SJSA1 (cell line): ENCODE measurements at regions not wholly inside any gene's neighbourhood (a gene's known extent, or its start where the extent isn't known, plus 50 kb on each side); places are given as distances from the start of the nearest gene placed in this dataset.

Experiments
- DNase-seq, 2 experiments: peaks; one replicate each; pipeline ENCODE4 v3.0.0-alpha.2; 2015 to 2020; ENCODE audit warnings: low spot score in 2 of 2, low read depth in 1 of 2
- H3K27ac ChIP-seq: fragments of 250-450 bp; sonication (Bioruptor Pico); 2 replicates; pipeline ENCODE4 v1.5.1; 2020; ENCODE audit warnings: mild to moderate bottlenecking, moderate library complexity
- H3K27me3 ChIP-seq: fragments of 250-450 bp; sonication (Bioruptor Pico); replicated peaks from 2 replicates; pipeline ENCODE4 v1.5.1; 2020; ENCODE audit warnings: mild to moderate bottlenecking, moderate library complexity
- H3K36me3 ChIP-seq: fragments of 250-450 bp; sonication (Bioruptor Pico); 2 replicates; pipeline ENCODE4 v1.5.1; 2020; ENCODE audit warnings: mild to moderate bottlenecking
- H3K4me1 ChIP-seq: fragments of 250-450 bp; sonication (Bioruptor Pico); replicated peaks from 2 replicates; pipeline ENCODE4 v1.6.1; 2021; ENCODE audit warnings: mild to moderate bottlenecking
- H3K4me3 ChIP-seq: fragments of 250-450 bp; sonication (Bioruptor Pico); 2 replicates; pipeline ENCODE4 v1.5.1; 2020; ENCODE audit warnings: mild to moderate bottlenecking
- H3K9me3 ChIP-seq: fragments of 250-450 bp; sonication (Bioruptor Pico); replicated peaks from 2 replicates; pipeline ENCODE4 v1.5.1; 2020; ENCODE audit warnings: mild to moderate bottlenecking

GRCh38 chr22:44411226-44412135 is 86.6 kb downstream of the RTL6 start:
- Histone ChIP-seq H3K27ac (no peak overlapping the region), H3K9me3 (peaks cover 5% of the 10 kb centered on the region; the same call in 1 of the 2 replicates), H3K27me3 (no peaks in the 10 kb centered on the region), H3K4me3 (no peak overlapping the region), H3K36me3 (no peaks in the 10 kb centered on the region), H3K4me1 (no peaks in the 10 kb centered on the region)
- DNase-seq: no peak

GRCh38 chr22:44410451-44410991 is 87.5 kb downstream of the RTL6 start:
- Histone ChIP-seq H3K27me3 (no peaks in the 10 kb centered on the region), H3K27ac (no peak overlapping the region), H3K36me3 (no peaks in the 10 kb centered on the region), H3K4me1 (no peaks in the 10 kb centered on the region), H3K4me3 (no peak overlapping the region), H3K9me3 (no peaks in the 10 kb centered on the region)
- DNase-seq: no peak

- Histone ChIP-seq H3K27ac (no peak overlapping the region), H3K4me1 (no peaks in the 10 kb centered on the region), H3K36me3 (no peaks in the 10 kb centered on the region), H3K9me3 (no peaks in the 10 kb centered on the region), H3K4me3 (no peak overlapping the region), H3K27me3 (no peaks in the 10 kb centered on the region)
- DNase-seq: no peak
These were observed 88.1 kb downstream of the RTL6 start for GRCh38 chr22:44409974-44410316.

- no peak for DNase-seq
- no peaks in the 10 kb centered on the region for H3K27me3 ChIP-seq
- no peak overlapping the region for H3K4me3 ChIP-seq
- no peaks in the 10 kb centered on the region for H3K9me3 ChIP-seq
- H3K4me1 ChIP-seq: no peaks in the 10 kb centered on the region
- no peak overlapping the region for H3K27ac ChIP-seq
- H3K36me3 ChIP-seq: no peaks in the 10 kb centered on the region
These were observed 88.6 kb downstream of the RTL6 start for GRCh38 chr22:44409211-44409973.

GRCh38 chr22:44408829-44409192 is 89.2 kb downstream of the RTL6 start:
- Histone ChIP-seq H3K4me3 (no peak overlapping the region), H3K27ac (no peak overlapping the region), H3K27me3 (no peaks in the 10 kb centered on the region), H3K4me1 (no peaks in the 10 kb centered on the region; the same call in 1 of the 2 replicates), H3K36me3 (no peaks in the 10 kb centered on the region), H3K9me3 (no peaks in the 10 kb centered on the region)
- no peak for DNase-seq

- DNase-seq: no peak
- H3K9me3 ChIP-seq: no peaks in the 10 kb centered on the region
These were observed 89.8 kb downstream of the RTL6 start for GRCh38 chr22:44407987-44408828.

GRCh38 chr22:44407171-44407986 is 90.7 kb downstream of the RTL6 start:
- Histone ChIP-seq H3K9me3 (no peaks in the 10 kb centered on the region), H3K27ac (no peak overlapping the region), H3K27me3 (no peaks in the 10 kb centered on the region), H3K4me3 (no peak overlapping the region), H3K36me3 (no peaks in the 10 kb centered on the region), H3K4me1 (no peaks in the 10 kb centered on the region; the same call in 1 of the 2 replicates)
- no peak for DNase-seq

More at GRCh38 chr22:44407987-44408828, 89.8 kb downstream of the RTL6 start:
- Histone ChIP-seq H3K4me3 (no peak overlapping the region), H3K27me3 (no peaks in the 10 kb centered on the region), H3K4me1 (no peaks in the 10 kb centered on the region; the same call in 1 of the 2 replicates), H3K27ac (no peak overlapping the region), H3K36me3 (no peaks in the 10 kb centered on the region)

- no peaks in the 10 kb centered on the region for H3K9me3 ChIP-seq
- no peak for DNase-seq
- no peak overlapping the region for H3K27ac ChIP-seq
- no peak overlapping the region for H3K4me3 ChIP-seq
- no peaks in the 10 kb centered on the region for H3K27me3 ChIP-seq
- no peaks in the 10 kb centered on the region; the same call in 1 of the 2 replicates for H3K4me1 ChIP-seq
- no peaks in the 10 kb centered on the region for H3K36me3 ChIP-seq
These were observed 91.5 kb downstream of the RTL6 start for GRCh38 chr22:44406341-44407170.

GRCh38 chr22:44405661-44406060 is 92.4 kb downstream of the RTL6 start:
- Histone ChIP-seq H3K36me3 (no peaks in the 10 kb centered on the region), H3K9me3 (no peaks in the 10 kb centered on the region), H3K4me1 (no peaks in the 10 kb centered on the region; the same call in 1 of the 2 replicates), H3K27me3 (no peaks in the 10 kb centered on the region), H3K4me3 (no peak overlapping the region), H3K27ac (no peak overlapping the region)
- no peak for DNase-seq

GRCh38 chr22:44404341-44405020 is 91.7 kb upstream of the SHISAL1 start:
- no peak for DNase-seq
- Histone ChIP-seq H3K4me3 (no peak overlapping the region), H3K36me3 (no peaks in the 10 kb centered on the region), H3K27ac (no peak overlapping the region), H3K4me1 (no peaks in the 10 kb centered on the region; the same call in 1 of the 2 replicates), H3K9me3 (no peaks in the 10 kb centered on the region), H3K27me3 (no peaks in the 10 kb centered on the region)

- Histone ChIP-seq H3K27ac (no peak overlapping the region), H3K9me3 (no peaks in the 10 kb centered on the region), H3K4me3 (no peak overlapping the region), H3K36me3 (no peaks in the 10 kb centered on the region), H3K4me1 (no peaks in the 10 kb centered on the region; the same call in 1 of the 2 replicates), H3K27me3 (no peaks in the 10 kb centered on the region)
- DNase-seq: no peak
These were observed 91.0 kb upstream of the SHISAL1 start for GRCh38 chr22:44403602-44404329.
